AG04450 (cell line): ENCODE measurements at regions not wholly inside any gene's neighbourhood (a gene's known extent, or its start where the extent isn't known, plus 50 kb on each side); places are given as distances from the start of the nearest gene placed in this dataset.

ENCODE experiments used
- CTCF ChIA-PET: fragments of 300-600, 350-600 bp; formaldehyde crosslinking; extraction: SDS; loops from one replicate; lab custom pipeline; 2022; ENCODE audit warnings: antibody characterized with exemption, inconsistent platforms; lab: Charles Lee
- POLR2A ChIA-PET: fragments of 350-600 bp; formaldehyde crosslinking; extraction: SDS; loops from one replicate; lab custom pipeline; 2021; ENCODE audit warnings: antibody characterized with exemption, inconsistent platforms; lab: Yijun Ruan, JAX
- DNase-seq: peaks from one replicate; pipeline ENCODE4 v3.0.0-alpha.2; 2011; ENCODE audit warnings: low read depth, low spot score
- H3K27ac ChIP-seq: one replicate; pipeline ENCODE4 v1.5.1; 2012; ENCODE audit warnings: low read depth, low read length, control low read depth
- H3K27me3 ChIP-seq: one replicate; pipeline ENCODE4 v1.6.0; 2012; ENCODE audit warnings: low read length; ENCODE audit not compliant: control insufficient read depth, insufficient read depth
- H3K4me3 ChIP-seq: 2 replicates; pipeline ENCODE4 v1.5.1; 2011; ENCODE audit warnings: mild to moderate bottlenecking, low read depth, low read length, control low read depth
- H3K9me3 ChIP-seq: 2 replicates; pipeline ENCODE4 v1.5.1; 2012; ENCODE audit warnings: low read length; ENCODE audit not compliant: control insufficient read depth, insufficient read depth
- TF ChIP-seq, protein P1 (sequence below): IDR thresholded peaks from 2 replicates; pipeline ENCODE4 v1.5.1; 2011; ENCODE audit warnings: low read depth, low read length, control low read depth, inconsistent platforms

DNA sequence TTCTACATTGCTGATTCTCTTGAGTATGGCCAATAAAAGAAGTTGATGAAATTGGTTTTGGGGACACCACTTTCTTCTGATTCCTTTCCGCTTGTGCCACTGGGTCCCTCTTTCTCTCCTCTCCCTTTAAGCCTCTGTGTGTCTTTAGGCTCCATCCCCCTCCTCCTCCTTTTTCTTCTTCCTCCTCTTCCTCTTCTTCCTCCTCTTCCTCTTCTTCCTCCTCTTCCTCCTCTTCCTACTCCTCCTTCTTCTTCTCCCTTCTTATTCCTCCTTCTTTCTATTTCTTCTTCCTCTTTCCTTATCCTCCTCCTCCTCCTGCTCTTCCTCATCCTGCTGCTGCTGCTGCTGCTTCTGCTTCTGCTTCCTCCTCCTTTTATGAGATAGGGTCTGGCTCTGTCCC, 93.7 kb downstream of the CHD9NB start:
- Histone ChIP-seq H3K27me3 (no peaks in the 10 kb centered on the region), H3K4me3 (no peak overlapping the region), H3K9me3 (no peaks in the 10 kb centered on the region), H3K27ac (no peak overlapping the region)
- CTCF ChIA-PET: no interaction called here
- DNase-seq: no peak
- POLR2A ChIA-PET: no interaction called here
- TF ChIP-seq, protein P1, sequence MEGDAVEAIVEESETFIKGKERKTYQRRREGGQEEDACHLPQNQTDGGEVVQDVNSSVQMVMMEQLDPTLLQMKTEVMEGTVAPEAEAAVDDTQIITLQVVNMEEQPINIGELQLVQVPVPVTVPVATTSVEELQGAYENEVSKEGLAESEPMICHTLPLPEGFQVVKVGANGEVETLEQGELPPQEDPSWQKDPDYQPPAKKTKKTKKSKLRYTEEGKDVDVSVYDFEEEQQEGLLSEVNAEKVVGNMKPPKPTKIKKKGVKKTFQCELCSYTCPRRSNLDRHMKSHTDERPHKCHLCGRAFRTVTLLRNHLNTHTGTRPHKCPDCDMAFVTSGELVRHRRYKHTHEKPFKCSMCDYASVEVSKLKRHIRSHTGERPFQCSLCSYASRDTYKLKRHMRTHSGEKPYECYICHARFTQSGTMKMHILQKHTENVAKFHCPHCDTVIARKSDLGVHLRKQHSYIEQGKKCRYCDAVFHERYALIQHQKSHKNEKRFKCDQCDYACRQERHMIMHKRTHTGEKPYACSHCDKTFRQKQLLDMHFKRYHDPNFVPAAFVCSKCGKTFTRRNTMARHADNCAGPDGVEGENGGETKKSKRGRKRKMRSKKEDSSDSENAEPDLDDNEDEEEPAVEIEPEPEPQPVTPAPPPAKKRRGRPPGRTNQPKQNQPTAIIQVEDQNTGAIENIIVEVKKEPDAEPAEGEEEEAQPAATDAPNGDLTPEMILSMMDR: no peak

DNA sequence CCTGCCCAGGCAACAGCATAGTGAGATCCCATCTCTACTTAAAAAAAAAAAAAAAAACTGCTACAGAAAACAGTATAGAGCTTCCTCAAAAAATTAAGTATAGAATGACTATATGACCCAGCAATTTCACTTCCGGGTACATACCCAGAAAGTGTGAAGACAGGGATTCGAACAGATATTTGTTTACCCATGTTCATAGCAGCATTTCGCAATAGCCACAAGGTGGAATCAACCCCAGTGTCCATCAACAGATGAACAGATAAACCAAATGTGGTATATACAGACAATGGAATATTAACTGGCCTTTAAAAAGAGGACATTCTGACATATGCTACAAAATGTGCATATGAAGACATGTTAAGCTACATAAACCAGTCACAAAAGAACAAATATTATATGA, 95.5 kb downstream of the CHD9NB start:
- Histone ChIP-seq H3K27me3 (no peaks in the 10 kb centered on the region), H3K27ac (no peak overlapping the region), H3K4me3 (no peak overlapping the region), H3K9me3 (no peaks in the 10 kb centered on the region)
- ChIA-PET POLR2A (no interaction called here), CTCF (no interaction called here)
- TF ChIP-seq, protein P1: no peak
- DNase-seq: no peak

DNA sequence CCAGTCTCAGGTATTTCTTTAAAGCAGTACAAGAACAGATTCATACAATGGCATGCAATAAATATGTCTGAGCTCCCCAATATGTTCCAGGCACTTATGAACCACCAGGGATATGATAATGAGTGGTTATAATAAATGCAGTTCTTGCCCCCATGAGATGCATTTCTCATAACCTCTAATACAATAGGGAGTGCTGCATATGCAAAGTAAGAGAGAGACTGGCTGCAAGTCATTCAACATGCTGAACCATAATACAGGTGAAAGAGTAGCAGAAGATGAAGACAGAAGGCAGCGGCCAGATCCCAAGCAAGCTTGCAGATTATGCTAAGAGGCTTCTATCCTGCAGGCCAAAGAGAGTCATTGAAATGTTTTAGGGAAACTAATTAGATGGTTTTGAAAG, 96.7 kb downstream of the CHD9NB start:
- POLR2A ChIA-PET: no interaction called here

GRCh38 chr16:52953215-52953614, 99.5 kb downstream of the CHD9NB start:
- Histone ChIP-seq H3K9me3 (no peaks in the 10 kb centered on the region), H3K4me3 (no peak overlapping the region), H3K27ac (no peak overlapping the region), H3K27me3 (no peaks in the 10 kb centered on the region)
- TF ChIP-seq, protein P1: no peak
- ChIA-PET POLR2A (no interaction called here), CTCF (no interaction called here)
- DNase-seq: no peak

More for the DNA sequence above, 96.7 kb downstream of the CHD9NB start:
- no peaks in the 10 kb centered on the region for H3K9me3 ChIP-seq
- no peaks in the 10 kb centered on the region for H3K27me3 ChIP-seq
- no peak for DNase-seq
- H3K27ac ChIP-seq: no peak overlapping the region
- H3K4me3 ChIP-seq: no peak overlapping the region
- TF ChIP-seq, protein P1: no peak
- CTCF ChIA-PET: no interaction called here

GRCh38 chr16:52948946-52949345, 103.8 kb downstream of the CHD9NB start:
- Histone ChIP-seq H3K4me3 (no peak overlapping the region), H3K27ac (no peak overlapping the region), H3K27me3 (no peaks in the 10 kb centered on the region), H3K9me3 (no peaks in the 10 kb centered on the region)
- CTCF ChIA-PET: no interaction called here
- no peak for DNase-seq
- TF ChIP-seq, protein P1: no peak
- POLR2A ChIA-PET: no interaction called here
